GM19438 (cell line): ENCODE measurements at regions not wholly inside any gene's neighbourhood (a gene's known extent, or its start where the extent isn't known, plus 50 kb on each side); places are given as distances from the start of the nearest gene placed in this dataset.

Experiments
- ATAC-seq: cut with Tn5 transposase; IDR thresholded peaks from one replicate; pipeline ENCODE4 v1.9.1; 2021; ENCODE audit warnings: low read depth; ENCODE audit not compliant: unreplicated experiment

GRCh38 chr11:11081776-11082175 lies 223.9 kb upstream of the ZBED5 start:
- no peak for ATAC-seq

GRCh38 chr11:11081288-11081687 lies 223.4 kb upstream of the ZBED5 start:
- no peak for ATAC-seq

GRCh38 chr11:11078344-11079086 lies 220.7 kb upstream of the ZBED5 start:
- ATAC-seq = no peak

- no peak for ATAC-seq
These were observed 220.0 kb upstream of the ZBED5 start for GRCh38 chr11:11077898-11078297.

GRCh38 chr11:11076879-11077278 lies 219.0 kb upstream of the ZBED5 start:
- ATAC-seq = no peak

GRCh38 chr11:11076276-11076675 lies 218.4 kb upstream of the ZBED5 start:
- ATAC-seq = no peak

- no peak for ATAC-seq
These were observed 217.8 kb upstream of the ZBED5 start for GRCh38 chr11:11075515-11076171.

- ATAC-seq = no peak
These were observed 217.0 kb upstream of the ZBED5 start for GRCh38 chr11:11074686-11075335.

- ATAC-seq = no peak
These were observed 216.1 kb upstream of the ZBED5 start for GRCh38 chr11:11073996-11074395.

GRCh38 chr11:11072067-11072466 lies 214.2 kb upstream of the ZBED5 start:
- no peak for ATAC-seq

- no peak for ATAC-seq
These were observed 213.6 kb upstream of the ZBED5 start for GRCh38 chr11:11071486-11071885.

- no peak for ATAC-seq
These were observed 213.1 kb upstream of the ZBED5 start for GRCh38 chr11:11070976-11071375.

- ATAC-seq = no peak
These were observed 212.3 kb upstream of the ZBED5 start for GRCh38 chr11:11069841-11070835.

- no peak for ATAC-seq
These were observed 210.3 kb upstream of the ZBED5 start for GRCh38 chr11:11068113-11068512.

- ATAC-seq = no peak
These were observed 207.5 kb upstream of the ZBED5 start for GRCh38 chr11:11065396-11065795.

- ATAC-seq = no peak
These were observed 199.6 kb upstream of the ZBED5 start for GRCh38 chr11:11057472-11057854.

GRCh38 chr11:11056749-11057471 lies 199.1 kb upstream of the ZBED5 start:
- no peak for ATAC-seq

GRCh38 chr11:11056316-11056715 lies 198.5 kb upstream of the ZBED5 start:
- no peak for ATAC-seq

GRCh38 chr11:11047851-11048610 lies 190.2 kb upstream of the ZBED5 start:
- ATAC-seq = no peak
